BE2C (cell line): ENCODE measurements at regions not wholly inside any gene's neighbourhood (a gene's known extent, or its start where the extent isn't known, plus 50 kb on each side); places are given as distances from the start of the nearest gene placed in this dataset.

Experiments used
- DNase-seq: peaks from one replicate; pipeline ENCODE4 v3.0.0-alpha.2; 2020
- H3K27me3 ChIP-seq: fragments of 250-450 bp; sonication (Bioruptor Pico); 2 replicates; pipeline ENCODE4 v1.5.1; 2020; ENCODE audit warnings: mild to moderate bottlenecking
- H3K36me3 ChIP-seq: fragments of 250-450 bp; sonication (Bioruptor Pico); 2 replicates; pipeline ENCODE4 v1.5.1; 2020; ENCODE audit warnings: mild to moderate bottlenecking
- H3K4me1 ChIP-seq: fragments of 250-450 bp; sonication (Bioruptor Pico); 2 replicates; pipeline ENCODE4 v1.5.1; 2020
- H3K4me3 ChIP-seq: 2 replicates; pipeline ENCODE4 v1.5.1; 2011; ENCODE audit warnings: low read depth, low read length
- H3K9me3 ChIP-seq: fragments of 250-450 bp; sonication (Bioruptor Pico); 2 replicates; pipeline ENCODE4 v1.5.1; 2020
- TF ChIP-seq, protein P1 (sequence below): IDR thresholded peaks from 2 replicates; pipeline ENCODE4 v1.5.1; 2012; ENCODE audit warnings: mild to moderate bottlenecking, low read depth, low read length

DNA sequence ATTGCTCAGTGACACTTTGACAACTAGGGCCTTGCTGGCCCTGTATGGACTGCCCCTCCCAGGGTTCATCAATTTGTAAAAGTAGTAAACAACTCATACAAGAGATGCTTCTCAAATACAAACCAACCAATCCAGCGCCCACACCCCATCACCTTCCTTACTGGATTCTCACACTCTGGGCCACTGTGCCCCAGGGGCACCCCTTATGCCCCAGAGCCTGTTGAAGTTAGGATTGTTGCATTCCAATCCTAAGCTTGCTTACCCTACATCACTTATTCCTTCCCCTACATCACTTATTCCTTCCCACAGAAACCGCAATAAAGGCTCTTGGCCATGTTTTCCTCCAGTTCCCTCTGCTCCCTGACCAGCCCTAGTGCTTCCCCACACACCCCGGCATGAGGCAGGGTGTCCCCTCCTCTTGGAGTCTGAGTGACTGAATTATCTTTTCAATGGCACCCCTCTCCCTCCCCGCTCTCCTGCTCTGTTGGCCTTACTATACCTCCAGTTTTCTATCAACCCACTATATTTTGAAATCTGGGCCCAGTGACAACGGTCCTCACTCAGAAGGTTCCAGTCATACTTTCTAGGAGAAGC lies 182.4 kb upstream of the S1PR3 start:
- Histone ChIP-seq H3K36me3 (no peaks in the 10 kb centered on the region), H3K4me1 (peaks cover 6% of the 10 kb centered on the region), H3K4me3 (no peak overlapping the region), H3K27me3 (no peaks in the 10 kb centered on the region), H3K9me3 (no peaks in the 10 kb centered on the region)
- TF ChIP-seq, protein P1, sequence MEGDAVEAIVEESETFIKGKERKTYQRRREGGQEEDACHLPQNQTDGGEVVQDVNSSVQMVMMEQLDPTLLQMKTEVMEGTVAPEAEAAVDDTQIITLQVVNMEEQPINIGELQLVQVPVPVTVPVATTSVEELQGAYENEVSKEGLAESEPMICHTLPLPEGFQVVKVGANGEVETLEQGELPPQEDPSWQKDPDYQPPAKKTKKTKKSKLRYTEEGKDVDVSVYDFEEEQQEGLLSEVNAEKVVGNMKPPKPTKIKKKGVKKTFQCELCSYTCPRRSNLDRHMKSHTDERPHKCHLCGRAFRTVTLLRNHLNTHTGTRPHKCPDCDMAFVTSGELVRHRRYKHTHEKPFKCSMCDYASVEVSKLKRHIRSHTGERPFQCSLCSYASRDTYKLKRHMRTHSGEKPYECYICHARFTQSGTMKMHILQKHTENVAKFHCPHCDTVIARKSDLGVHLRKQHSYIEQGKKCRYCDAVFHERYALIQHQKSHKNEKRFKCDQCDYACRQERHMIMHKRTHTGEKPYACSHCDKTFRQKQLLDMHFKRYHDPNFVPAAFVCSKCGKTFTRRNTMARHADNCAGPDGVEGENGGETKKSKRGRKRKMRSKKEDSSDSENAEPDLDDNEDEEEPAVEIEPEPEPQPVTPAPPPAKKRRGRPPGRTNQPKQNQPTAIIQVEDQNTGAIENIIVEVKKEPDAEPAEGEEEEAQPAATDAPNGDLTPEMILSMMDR = no peak
- no peak for DNase-seq

DNA sequence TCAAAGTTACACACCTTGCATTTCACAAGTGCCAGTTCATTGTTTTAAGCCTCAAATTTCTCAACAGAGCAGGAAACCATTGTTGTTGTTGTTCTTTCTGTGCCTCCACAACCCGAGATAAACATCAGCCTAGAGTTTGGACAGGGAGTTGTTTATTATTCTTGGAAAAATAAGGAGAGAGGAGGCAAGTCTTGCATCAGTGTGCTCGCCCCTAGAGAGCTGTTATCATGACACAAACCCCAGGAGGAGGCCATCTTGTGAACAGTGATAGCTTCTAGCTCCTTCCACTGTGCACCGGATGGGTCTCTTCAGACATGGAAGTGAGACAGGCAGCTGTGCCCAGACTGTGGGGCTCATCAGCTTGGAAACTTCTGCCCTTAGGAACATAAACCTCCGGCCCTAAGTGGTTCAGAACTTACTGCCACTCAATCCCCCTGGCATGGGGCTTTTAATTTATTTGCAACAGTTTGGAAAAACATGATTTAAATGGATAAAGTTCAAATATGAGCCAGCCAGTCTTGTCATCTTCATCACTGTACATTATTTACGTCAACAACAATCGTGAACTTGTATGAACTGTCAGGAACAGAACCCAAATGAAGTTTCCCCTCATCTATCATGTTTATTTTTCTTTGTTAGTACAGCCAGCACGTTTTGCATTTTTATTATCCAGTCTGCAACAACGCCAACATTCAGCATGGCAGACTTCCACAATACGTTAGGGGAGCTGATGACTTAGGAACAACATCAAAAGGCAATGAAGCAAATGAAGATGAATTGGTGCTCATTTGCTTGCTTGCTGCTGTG lies 181.7 kb upstream of the S1PR3 start:
- TF ChIP-seq, protein P1 = no peak
- DNase-seq = no peak
- H3K4me1 ChIP-seq = no peaks in the 10 kb centered on the region; the same call in none of the 2 replicates

DNA sequence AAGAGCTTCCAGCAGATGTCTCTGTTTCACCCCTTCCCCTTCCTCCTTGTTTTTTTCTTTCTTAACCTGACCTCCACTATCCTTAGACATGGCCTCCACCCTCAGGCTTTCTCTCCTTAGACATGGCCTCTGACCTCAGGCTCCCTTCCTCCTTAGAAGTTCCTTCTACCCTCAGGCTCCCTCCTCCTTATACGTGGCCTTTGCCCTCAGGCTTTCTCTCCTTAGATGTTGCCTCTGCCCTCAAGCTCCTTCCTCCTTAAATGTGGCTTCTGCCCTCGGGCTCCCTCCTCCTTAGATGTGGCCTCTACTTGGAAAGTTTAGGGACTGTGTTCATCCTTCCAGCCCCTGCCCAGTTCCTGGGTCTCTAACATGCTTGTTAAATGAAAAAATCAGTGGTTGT lies 180.4 kb upstream of the S1PR3 start:
- Histone ChIP-seq H3K4me3 (no peak overlapping the region), H3K4me1 (no peaks in the 10 kb centered on the region; the same call in 1 of the 2 replicates), H3K27me3 (no peaks in the 10 kb centered on the region), H3K9me3 (no peaks in the 10 kb centered on the region), H3K36me3 (no peaks in the 10 kb centered on the region)
- TF ChIP-seq, protein P1 = no peak
- DNase-seq = no peak

More for the DNA sequence above, 181.7 kb upstream of the S1PR3 start:
- Histone ChIP-seq H3K4me3 (no peak overlapping the region), H3K9me3 (no peaks in the 10 kb centered on the region), H3K36me3 (no peaks in the 10 kb centered on the region), H3K27me3 (no peaks in the 10 kb centered on the region)

DNA sequence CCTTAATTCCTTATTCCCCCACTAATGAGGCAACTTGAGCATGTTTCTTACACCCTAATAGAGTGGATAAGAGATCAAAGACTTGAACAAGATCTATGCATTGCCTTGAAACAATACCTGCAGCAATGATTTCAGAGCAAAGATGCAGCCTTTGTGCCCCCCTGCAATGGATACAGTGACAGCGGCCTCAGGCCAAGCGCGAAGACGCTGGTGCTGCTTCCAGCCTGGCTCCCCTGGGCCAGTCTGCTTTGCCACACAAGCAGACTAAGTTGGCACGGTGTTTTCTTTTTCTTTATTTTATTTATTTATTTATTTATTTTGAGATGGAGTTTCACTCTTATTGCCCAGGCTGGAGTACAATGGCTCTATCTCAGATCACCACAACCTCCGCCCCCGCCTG lies 179.8 kb upstream of the S1PR3 start:
- H3K4me3 ChIP-seq = no peak overlapping the region
- no peaks in the 10 kb centered on the region for H3K27me3 ChIP-seq
- no peaks in the 10 kb centered on the region for H3K9me3 ChIP-seq
- TF ChIP-seq, protein P1 = no peak
- no peak for DNase-seq
- no peaks in the 10 kb centered on the region for H3K36me3 ChIP-seq
- no peaks in the 10 kb centered on the region; the same call in 1 of the 2 replicates for H3K4me1 ChIP-seq

DNA sequence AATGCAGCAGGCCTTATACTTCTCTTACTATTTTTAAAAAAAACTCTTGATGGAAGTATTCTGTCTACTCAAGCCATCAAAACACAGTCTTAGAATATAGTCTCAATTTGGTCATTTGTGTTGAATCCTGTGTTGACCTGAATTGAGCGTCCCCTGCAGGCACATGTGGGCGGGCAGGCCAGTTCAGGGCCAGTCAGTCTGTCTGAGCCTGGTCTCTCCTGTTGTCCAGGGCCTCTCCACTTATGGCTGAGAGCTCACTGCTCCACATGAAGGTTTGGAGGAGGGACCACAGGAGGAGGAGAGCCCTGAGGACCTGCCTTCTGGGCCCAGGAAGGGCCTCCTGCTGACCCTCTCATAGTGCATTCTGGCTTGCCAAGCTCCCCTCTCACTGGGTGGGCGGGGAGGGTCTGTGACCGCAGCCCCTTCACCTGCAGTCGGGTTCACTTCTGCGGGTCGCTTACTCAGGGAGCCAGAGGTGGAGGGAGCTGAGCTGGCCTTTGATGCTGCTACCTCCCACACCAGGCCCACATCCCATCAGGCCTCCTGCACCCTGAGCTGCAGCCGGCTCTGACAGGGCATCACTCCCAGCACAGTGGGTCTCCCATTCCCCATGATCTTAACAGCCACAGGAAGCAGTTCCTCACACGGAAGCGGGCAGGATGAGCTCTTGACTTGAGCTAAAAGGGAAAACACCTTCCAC lies 178.2 kb upstream of the S1PR3 start:
- Histone ChIP-seq H3K4me1 (no peaks in the 10 kb centered on the region; the same call in 1 of the 2 replicates), H3K9me3 (no peaks in the 10 kb centered on the region), H3K27me3 (no peaks in the 10 kb centered on the region), H3K4me3 (no peak overlapping the region), H3K36me3 (no peaks in the 10 kb centered on the region)
- TF ChIP-seq, protein P1 = no peak
- DNase-seq = no peak
